ENCODE measurements at regions not wholly inside any gene's neighbourhood (a gene's known extent, or its start where the extent isn't known, plus 50 kb on each side); places are given as distances from the start of the nearest gene placed in this dataset.
A peak's percentile ranks its signal among the peaks of the same experiment; 100 is the strongest.

DNA sequence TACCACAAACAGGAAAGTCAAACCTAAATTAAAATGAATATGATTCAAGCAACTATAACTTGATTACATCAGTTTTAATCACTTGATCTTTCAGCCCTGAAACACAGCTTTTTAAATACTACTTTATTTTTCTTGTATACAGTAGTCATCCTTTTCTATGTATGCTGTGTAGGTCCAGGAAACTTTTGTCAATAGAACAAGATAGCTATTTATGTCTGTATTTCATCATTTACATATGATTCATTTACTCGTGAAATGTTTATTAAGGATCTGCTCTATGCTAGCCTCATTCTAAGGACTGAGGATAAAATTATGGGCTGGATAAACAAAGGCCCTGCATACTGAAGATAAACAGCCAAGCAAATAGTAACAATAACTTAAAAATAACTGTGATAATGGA lies 930.2 kb downstream of the TFAP2A start:
- DNase-seq (ENCODE audit: low spot score) = no peak

DNA sequence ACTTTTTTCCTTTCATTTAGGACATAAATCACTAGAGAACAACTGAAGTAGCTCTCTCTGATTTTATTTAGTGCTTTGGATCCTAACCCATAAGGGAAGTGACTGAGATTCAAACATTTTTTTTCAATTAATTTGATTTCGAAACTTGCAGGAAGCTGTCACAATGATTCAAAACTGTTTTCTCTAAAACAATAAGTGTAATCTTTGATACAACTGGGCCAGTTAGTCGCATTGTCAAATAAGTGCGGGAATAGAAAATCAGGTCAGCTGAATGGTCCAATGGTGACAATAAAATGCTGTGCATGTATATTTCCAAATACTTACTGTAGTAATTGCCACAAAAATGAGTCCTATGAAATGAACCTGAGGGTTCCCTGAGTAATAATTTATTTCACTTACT lies 930.8 kb downstream of the TFAP2A start:
- DNase-seq (ENCODE audit: low spot score) = no peak

GRCh38 chr6:9482030-9482738 lies 932.7 kb downstream of the TFAP2A start:
- DNase-seq (ENCODE audit: low spot score) = peak; percentile 66

DNA sequence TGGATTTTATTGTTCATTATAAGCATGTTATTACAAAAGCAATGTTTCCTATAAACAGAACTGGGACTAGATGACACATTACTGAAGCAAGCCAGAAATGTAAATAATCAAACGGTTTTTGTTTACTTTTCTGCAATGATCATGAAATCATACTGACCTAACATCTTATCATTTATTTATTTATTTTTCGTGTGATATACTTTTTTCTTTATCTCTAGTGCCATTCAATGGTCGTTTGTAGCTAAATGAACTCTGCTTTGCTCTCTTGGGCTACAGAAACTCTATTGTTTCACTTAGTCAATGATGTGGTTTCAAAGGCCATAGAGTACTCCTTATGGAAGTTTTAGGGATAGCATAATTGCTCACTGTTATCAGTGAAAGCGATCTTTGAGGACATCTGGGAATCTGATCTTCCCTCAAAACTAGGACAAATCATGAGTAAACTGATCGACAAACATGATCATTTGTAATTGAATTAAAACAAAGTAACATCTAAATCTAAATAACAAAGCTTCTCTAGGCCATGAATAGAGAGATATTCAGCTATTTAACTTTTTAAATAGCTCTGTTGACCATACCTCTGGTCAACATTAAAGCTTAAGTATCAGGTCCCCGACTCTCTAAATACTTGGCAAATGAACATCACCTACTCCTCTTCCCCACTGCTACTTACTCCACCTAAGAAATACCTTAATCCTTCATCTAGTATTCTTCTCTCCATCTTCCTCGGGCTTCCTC lies 933.4 kb downstream of the TFAP2A start:
- DNase-seq (ENCODE audit: low spot score) = no peak

- no peak for DNase-seq (ENCODE audit: low spot score)
These were observed 946.6 kb downstream of the TFAP2A start for GRCh38 chr6:9468277-9468676.

GRCh38 chr6:9467741-9468140 lies 947.1 kb downstream of the TFAP2A start:
- peak; percentile 21 for DNase-seq (ENCODE audit: low spot score)

DNA sequence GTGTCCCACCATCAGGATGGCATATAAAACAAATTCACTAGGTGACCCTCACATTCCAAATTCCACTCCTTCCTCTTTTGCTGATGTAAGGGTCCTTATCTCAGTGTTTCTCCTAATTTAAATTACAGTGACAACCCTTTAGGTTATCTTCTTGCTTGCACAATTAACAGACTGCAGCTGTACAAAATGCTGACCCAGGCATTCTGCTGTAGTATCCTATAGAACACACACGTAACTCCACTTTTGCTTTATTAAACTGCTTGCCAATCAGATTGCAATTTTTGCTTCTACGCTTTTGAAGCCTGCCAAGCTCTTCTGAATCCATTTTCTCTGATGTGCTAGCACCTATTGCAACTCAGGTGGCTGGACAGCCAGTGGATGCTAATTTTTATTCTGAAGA lies 950.3 kb downstream of the TFAP2A start:
- DNase-seq (ENCODE audit: low spot score) = no peak

- DNase-seq (ENCODE audit: low spot score) = no peak
These were observed 951.6 kb downstream of the TFAP2A start for GRCh38 chr6:9463311-9463710.

DNA sequence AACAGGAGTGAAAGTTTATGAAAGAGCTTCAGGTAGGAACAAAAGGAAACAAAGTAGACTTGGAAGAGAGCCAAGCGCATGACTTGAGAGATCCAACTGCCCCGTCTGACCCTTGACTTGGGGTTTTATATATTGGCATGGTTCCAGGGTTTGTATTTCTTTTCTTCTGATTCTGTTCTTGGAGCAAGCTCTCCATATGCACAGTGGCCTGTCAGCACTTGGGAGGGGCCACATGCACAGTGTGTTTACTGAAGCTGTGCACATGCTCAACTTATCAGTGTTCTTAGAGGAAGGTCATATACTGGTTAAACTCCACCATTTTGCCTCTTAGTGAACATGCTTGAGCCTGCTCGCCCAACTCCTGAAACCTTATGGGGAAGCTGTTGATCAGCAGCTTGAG lies 953.7 kb downstream of the TFAP2A start:
- DNase-seq (ENCODE audit: low spot score) = no peak

DNA sequence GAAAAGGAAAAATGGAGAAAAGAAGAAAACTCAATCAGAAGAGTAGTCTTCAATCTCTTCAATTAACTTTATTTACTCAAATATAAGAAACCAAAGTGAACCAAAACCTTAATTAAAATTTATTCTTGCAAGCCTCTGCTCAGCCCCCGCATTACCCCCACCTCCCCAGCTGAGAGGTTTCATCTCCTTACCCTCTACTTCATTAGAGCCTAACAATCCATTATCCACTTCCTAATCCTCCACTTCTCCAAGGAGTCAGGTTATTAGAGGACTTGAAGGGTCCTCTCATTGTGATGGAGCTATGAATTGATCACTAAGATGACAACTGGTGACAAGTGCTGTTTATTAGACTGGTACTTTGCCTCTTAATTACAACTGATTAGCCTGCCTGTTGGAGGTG lies 956.5 kb downstream of the TFAP2A start:
- no peak for DNase-seq (ENCODE audit: low spot score)

GRCh38 chr6:9455864-9456658 lies 958.8 kb downstream of the TFAP2A start:
- DNase-seq (ENCODE audit: low spot score) = no peak

- no peak for DNase-seq (ENCODE audit: low spot score)
These were observed 975.1 kb downstream of the TFAP2A start for GRCh38 chr6:9439621-9440330.

- no peak for DNase-seq (ENCODE audit: low spot score)
These were observed 977.0 kb downstream of the TFAP2A start for GRCh38 chr6:9437836-9438235.

GRCh38 chr6:9435281-9435680 lies 979.6 kb downstream of the TFAP2A start:
- no peak for DNase-seq (ENCODE audit: low spot score)

- DNase-seq (ENCODE audit: low spot score) = no peak
These were observed 982.9 kb downstream of the TFAP2A start for GRCh38 chr6:9431945-9432344.

- DNase-seq (ENCODE audit: low spot score) = no peak
These were observed 986.3 kb downstream of the TFAP2A start for GRCh38 chr6:9428421-9429172.

DNA sequence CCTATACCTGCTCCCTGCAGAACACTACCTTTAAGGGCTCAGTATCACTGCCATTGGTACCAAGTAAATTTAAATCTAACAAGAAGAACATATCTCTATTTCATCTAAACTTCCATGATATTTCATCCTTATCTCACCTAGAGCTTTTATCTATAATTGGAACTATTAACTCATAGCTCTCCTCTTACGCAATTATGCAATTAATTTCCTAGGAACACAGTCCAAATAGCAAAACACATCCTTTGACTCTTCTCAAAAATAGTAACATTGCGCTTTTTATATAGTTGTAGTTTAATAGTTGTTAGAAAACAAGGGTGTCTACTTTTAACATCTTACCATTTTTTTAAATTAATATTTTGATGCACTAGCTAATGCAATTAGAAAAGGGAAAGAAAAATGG lies 986.8 kb upstream of the SLC35B3 start:
- DNase-seq (ENCODE audit: low spot score) = no peak

DNA sequence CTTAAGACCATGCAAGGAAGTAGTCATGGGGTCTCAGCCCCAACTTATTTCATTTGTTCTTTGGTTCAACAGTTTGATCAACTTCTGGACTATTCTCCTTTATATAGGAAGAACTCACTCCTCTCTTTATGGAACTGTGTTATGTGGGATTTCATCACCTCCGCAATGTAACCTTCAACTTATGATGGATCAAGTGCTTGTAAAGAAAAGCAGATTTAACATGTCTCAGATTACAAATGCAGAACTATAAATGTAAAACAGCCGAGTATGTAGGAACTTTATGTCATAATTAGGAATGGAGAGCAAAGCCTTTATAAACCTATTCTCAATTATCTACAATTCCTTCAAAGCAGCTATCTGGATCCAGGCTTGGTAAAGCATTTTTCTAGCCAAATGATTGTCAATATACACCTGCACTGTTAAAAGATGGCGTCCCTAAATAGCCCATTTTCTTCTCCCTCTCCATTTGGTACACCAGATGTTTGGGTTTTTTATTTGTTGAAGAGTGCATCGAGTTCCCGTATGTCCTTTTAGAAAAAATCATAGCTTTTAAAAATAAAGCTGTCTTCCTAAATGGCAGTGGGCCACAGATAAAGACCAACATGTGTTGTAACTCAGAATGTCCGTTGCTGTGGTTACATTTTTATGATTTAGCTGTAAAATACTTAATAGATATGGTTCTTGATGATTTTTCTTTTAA lies 985.1 kb upstream of the SLC35B3 start:
- peak; percentile 49 for DNase-seq (ENCODE audit: low spot score)

DNA sequence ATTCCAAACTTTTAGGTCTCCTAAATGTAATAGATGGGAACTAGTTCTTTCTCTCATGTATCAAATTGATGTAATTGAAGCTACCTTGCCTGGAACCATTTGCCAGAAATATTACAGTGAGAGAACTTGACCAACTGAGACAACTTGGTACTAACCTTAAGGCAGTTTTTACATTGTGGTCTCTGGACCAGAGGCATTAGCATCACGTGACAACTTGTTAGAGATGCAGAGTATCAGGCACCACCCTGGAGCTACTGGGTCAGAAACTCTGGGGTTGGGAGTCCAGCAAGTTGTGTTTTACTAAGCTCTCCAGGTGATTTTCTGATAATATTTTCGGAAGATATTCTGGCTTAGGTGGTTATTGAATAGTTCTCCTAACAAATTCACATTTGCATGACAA lies 982.1 kb upstream of the SLC35B3 start:
- no peak for DNase-seq (ENCODE audit: low spot score)

DNA sequence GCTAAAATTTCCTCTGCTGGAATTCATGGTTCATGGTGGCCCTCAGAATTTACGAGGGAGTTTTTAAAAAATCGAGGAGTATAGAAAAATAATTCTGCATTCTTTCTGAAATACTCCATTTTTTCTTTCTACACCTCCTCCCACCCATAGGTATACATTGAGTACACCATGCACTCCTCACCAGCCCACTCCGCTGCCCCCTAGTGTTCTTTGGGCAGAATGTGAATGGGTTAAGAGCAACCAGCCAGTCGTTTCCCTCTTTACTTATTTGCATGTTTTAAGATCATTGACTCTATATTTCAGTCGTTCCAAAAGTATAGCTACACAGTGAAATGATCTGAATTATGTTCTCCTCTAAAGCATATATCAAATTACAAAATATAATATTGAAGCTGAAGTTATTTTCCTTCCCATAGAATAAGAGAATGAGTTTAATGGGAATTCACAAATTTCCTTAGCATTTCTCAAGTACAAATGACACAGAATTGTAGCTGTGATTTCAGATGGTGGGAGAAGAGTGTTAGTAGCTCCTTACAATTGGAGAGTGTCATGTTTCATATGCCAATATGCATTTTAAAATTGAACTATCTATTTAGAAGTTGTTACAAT lies 977.7 kb upstream of the SLC35B3 start:
- DNase-seq (ENCODE audit: low spot score) = no peak
